HUES6 (cell line): ENCODE measurements at regions not wholly inside any gene's neighbourhood (a gene's known extent, or its start where the extent isn't known, plus 50 kb on each side); places are given as distances from the start of the nearest gene placed in this dataset.
"Not testable (repeated sequence)": the region's sequence is repeated elsewhere in the genome, so short reads cannot be mapped to it uniquely, and the experiment has no call there.

ENCODE experiments used
- H3K27ac ChIP-seq: 2 replicates; pipeline ENCODE4 v1.7.0; 2013; ENCODE audit warnings: low read depth, mild to moderate bottlenecking, low read length, inconsistent platforms
- H3K27me3 ChIP-seq: 2 replicates; pipeline ENCODE4 v1.6.1; 2013; ENCODE audit warnings: low read length; ENCODE audit not compliant: control insufficient read depth, insufficient read depth
- H3K36me3 ChIP-seq: 2 replicates; pipeline ENCODE4 v1.6.1; 2013; ENCODE audit warnings: low read length; ENCODE audit not compliant: control insufficient read depth, insufficient read depth
- H3K4me1 ChIP-seq: 2 replicates; pipeline ENCODE4 v1.6.1; 2013; ENCODE audit warnings: low read length; ENCODE audit not compliant: control insufficient read depth, insufficient read depth
- H3K4me3 ChIP-seq: 2 replicates; pipeline ENCODE4 v1.5.1; 2013; ENCODE audit warnings: low read depth, low read length
- H3K9ac ChIP-seq: one replicate; pipeline ENCODE4 v1.6.1; 2013; ENCODE audit warnings: mild to moderate bottlenecking, low read length
- H3K9me3 ChIP-seq: 2 replicates; pipeline ENCODE4 v1.6.1; 2013; ENCODE audit warnings: low read depth, low read length; ENCODE audit not compliant: control insufficient read depth, insufficient read depth

- not testable (repeated sequence) for H3K4me1 ChIP-seq, H3K9me3 ChIP-seq, H3K9ac ChIP-seq, H3K27ac ChIP-seq, H3K27me3 ChIP-seq, H3K36me3 ChIP-seq, H3K4me3 ChIP-seq
Observed at GRCh38 chr10:76815505-76815904, 822.1 kb downstream of the KCNMA1 start.

GRCh38 chr10:76811430-76811829, 826.2 kb downstream of the KCNMA1 start:
- no peaks in the 10 kb centered on the region for H3K4me1 ChIP-seq
- H3K27me3 ChIP-seq = no peaks in the 10 kb centered on the region
- no peak overlapping the region for H3K4me3 ChIP-seq
- peaks cover 5% of the 10 kb centered on the region; the same call in 1 of the 2 replicates for H3K9me3 ChIP-seq
- no peak overlapping the region for H3K27ac ChIP-seq
- H3K9ac ChIP-seq = no peak overlapping the region
- H3K36me3 ChIP-seq = no peaks in the 10 kb centered on the region

- H3K27me3 ChIP-seq = no peaks in the 10 kb centered on the region
- H3K4me3 ChIP-seq = no peak overlapping the region
- no peaks in the 10 kb centered on the region for H3K4me1 ChIP-seq
Observed at GRCh38 chr10:76788452-76788811, 849.2 kb downstream of the KCNMA1 start.

GRCh38 chr10:76787746-76788451, 849.7 kb downstream of the KCNMA1 start:
- H3K27me3 ChIP-seq = no peaks in the 10 kb centered on the region
- no peak overlapping the region for H3K27ac ChIP-seq
- H3K4me3 ChIP-seq = no peak overlapping the region
- no peaks in the 10 kb centered on the region for H3K4me1 ChIP-seq
- no peak overlapping the region for H3K9ac ChIP-seq
- H3K9me3 ChIP-seq = 0 out of 2 replicates have a peak, but pooled peaks cover 2% of the 10 kb centered on the region
- H3K36me3 ChIP-seq = no peaks in the 10 kb centered on the region

More at GRCh38 chr10:76788452-76788811, 849.2 kb downstream of the KCNMA1 start:
- H3K27ac ChIP-seq = no peak overlapping the region
- no peak overlapping the region for H3K9ac ChIP-seq
- H3K9me3 ChIP-seq = no peaks in the 10 kb centered on the region
- no peaks in the 10 kb centered on the region for H3K36me3 ChIP-seq

DNA sequence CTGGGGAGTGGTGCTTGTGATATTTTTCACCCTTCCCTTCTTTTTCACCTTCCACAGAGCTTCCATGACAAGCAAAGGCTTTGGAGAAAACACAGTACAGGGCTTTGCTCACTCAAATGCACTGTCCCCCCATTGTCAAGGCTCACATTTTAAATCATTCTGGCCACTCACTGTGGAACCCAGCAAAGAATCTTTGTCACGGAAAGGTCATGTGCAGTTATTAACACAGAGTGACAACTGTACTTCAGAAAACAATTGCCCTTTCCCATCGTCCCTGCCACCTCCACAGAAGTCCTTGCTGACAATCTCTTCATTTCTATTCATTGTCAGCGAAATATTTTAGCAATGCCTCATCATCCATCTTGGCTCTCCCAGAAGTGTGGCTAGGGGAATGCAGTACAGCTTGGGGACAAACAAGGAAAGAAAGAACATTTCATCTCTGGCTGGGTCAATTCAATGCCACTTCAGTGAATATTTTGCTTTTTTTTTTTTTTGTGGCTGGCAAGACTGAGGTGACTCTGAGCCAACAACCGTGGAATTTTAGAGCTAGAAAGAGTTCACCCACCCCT, 851.0 kb downstream of the KCNMA1 start:
- H3K4me3 ChIP-seq = no peak overlapping the region
- no peak overlapping the region for H3K9ac ChIP-seq
- H3K27me3 ChIP-seq = no peaks in the 10 kb centered on the region
- no peaks in the 10 kb centered on the region for H3K36me3 ChIP-seq
- no peaks in the 10 kb centered on the region for H3K4me1 ChIP-seq
- H3K27ac ChIP-seq = no peak overlapping the region
- 0 out of 2 replicates have a peak, but pooled peaks cover 4% of the 10 kb centered on the region for H3K9me3 ChIP-seq

DNA sequence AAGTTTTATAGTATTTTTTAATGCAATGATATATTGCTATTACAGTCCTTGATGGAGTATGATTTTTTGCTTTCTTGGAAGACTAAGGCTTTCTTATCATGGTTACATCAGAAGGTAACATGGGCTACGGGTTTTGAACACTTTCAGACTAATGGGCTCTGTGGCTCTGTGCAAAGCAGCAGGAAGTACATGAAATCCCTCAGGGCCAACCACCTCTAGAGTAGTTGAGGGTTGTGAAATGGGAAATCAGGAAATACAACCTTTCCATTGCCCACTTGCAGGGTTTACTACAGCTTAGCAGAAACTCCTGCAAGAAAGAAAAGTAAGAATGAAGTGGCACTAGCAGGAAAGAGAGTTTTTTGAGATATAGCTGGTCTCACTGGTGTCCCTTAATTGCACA, 853.5 kb downstream of the KCNMA1 start:
- Histone ChIP-seq H3K9ac (no peak overlapping the region), H3K4me1 (peaks cover 12% of the 10 kb centered on the region), H3K36me3 (no peaks in the 10 kb centered on the region), H3K4me3 (no peak overlapping the region), H3K27ac (no peak overlapping the region), H3K27me3 (no peaks in the 10 kb centered on the region), H3K9me3 (peaks cover 4% of the 10 kb centered on the region; the same call in 1 of the 2 replicates)

DNA sequence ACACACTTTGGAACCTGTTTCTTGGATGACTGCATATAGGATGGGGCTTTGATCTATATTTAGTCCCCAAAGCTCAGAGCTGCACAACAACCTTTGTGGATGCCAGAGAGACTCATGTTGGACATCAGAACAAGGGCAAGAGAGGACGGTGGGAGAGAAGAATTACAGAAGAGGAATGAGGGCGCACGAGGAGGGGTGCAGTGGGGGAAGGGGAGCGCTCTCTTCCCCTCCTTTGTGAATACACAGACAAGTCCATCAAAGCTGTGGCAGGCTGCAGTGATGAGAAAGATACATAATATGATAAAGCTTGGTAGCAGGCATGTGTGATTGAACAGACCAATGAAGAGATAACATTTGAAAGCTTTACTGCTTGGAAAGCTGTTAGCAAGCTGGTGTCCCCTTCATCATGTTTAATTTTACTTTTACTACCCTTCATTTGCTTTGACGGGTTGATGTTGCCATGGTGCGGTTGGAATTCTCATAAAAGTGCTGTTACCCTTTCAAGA, 857.8 kb downstream of the KCNMA1 start:
- Histone ChIP-seq H3K4me1 (peaks cover 21% of the 10 kb centered on the region), H3K36me3 (no peaks in the 10 kb centered on the region), H3K9me3 (peaks cover 4% of the 10 kb centered on the region; the same call in 1 of the 2 replicates), H3K9ac (no peak overlapping the region), H3K27me3 (no peaks in the 10 kb centered on the region), H3K27ac (no peak overlapping the region), H3K4me3 (peak overlapping the region; percentile 7; the same call in 1 of the 2 replicates)

DNA sequence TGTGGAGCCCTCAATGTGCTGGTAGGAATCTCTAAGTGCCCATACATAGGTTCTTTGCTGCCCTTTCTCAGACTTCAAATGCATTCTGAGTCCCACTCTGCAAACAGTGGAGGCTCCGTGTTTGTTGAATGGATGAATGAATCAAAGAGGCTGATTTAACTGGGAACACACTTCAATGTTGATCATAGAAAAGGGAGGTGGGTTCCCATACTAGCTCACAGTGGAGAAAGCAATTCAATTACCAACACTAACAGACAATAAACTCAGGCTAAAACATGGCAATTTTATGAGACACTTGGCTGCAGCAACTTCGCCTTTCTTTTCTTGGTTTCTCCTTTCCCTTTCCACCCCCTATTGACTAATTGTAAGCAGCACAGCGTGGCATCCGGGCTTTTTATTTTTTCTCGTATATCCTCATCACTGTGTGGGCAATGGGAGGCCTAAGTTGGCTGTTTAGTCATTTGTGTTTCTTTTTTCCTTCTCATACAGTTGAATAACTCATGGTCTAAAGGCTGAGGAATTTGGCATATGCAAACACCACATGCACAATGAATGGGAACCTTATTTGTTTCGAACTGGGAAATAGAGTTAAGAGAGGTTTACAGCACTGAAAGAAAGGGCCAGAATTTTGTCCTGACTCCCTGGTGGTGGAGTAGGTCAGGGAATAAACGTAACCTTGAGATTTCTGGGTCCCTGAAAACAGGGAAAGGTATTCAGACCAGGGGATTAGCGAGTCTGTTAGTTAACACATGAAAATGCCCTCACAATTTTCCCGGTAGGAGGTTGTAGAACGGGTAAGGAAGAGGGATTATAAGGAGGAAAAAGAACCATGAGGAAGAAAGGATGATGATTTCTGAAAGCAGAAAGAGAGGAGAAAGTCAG, 858.5 kb downstream of the KCNMA1 start:
- Histone ChIP-seq H3K36me3 (no peaks in the 10 kb centered on the region), H3K4me1 (peaks cover 21% of the 10 kb centered on the region), H3K4me3 (peak overlapping the region; percentile 16; the same call in 1 of the 2 replicates), H3K27me3 (no peaks in the 10 kb centered on the region), H3K9ac (no peak overlapping the region), H3K27ac (peak overlapping the region; percentile 1; the same call in 1 of the 2 replicates), H3K9me3 (peaks cover 7% of the 10 kb centered on the region)

- Histone ChIP-seq H3K4me1 (peaks cover 19% of the 10 kb centered on the region), H3K36me3 (no peaks in the 10 kb centered on the region), H3K27ac (no peak overlapping the region), H3K9ac (no peak overlapping the region), H3K9me3 (peaks cover 4% of the 10 kb centered on the region), H3K27me3 (no peaks in the 10 kb centered on the region), H3K4me3 (no peak overlapping the region)
Observed at GRCh38 chr10:76774987-76775603, 862.5 kb downstream of the KCNMA1 start.

- Histone ChIP-seq H3K27me3 (no peaks in the 10 kb centered on the region), H3K9ac (no peak overlapping the region), H3K36me3 (no peaks in the 10 kb centered on the region), H3K9me3 (peaks cover 4% of the 10 kb centered on the region), H3K4me3 (no peak overlapping the region), H3K4me1 (no peaks in the 10 kb centered on the region), H3K27ac (no peak overlapping the region)
Observed at GRCh38 chr10:76769582-76769981, 868.0 kb downstream of the KCNMA1 start.
